Sigmoid colon (tissue), 6 donors: ENCODE measurements at regions not wholly inside any gene's neighbourhood (a gene's known extent, or its start where the extent isn't known, plus 50 kb on each side); places are given as distances from the start of the nearest gene placed in this dataset.
"Not testable (repeated sequence)": the region's sequence is repeated elsewhere in the genome, so short reads cannot be mapped to it uniquely, and the experiment has no call there.

Source experiments
- DNase-seq: peaks from one replicate; pipeline ENCODE4 v3.0.0-alpha.2; 2019
- H3K27ac ChIP-seq, 4 donors: fragments of 200-600 bp; sonication (generic); one replicate each; pipeline ENCODE4 v1.5.1; 2016 to 2019; ENCODE audit warnings: mild to moderate bottlenecking in 1 of 4
- H3K27me3 ChIP-seq, 3 donors: fragments of 200-600 bp; sonication (generic); one replicate each; pipeline ENCODE4 v1.5.1; 2019; ENCODE audit warnings: mild to moderate bottlenecking in 1 of 3
- H3K36me3 ChIP-seq, 4 donors: fragments of 200-600 bp; sonication (generic); one replicate each; pipeline ENCODE4 v1.5.1; 2016 to 2019
- H3K4me1 ChIP-seq, 4 donors: fragments of 200-600 bp; sonication (generic); one replicate each; pipeline ENCODE4 v1.5.1; 2017 to 2019
- H3K4me3 ChIP-seq, 4 donors: fragments of 200-600 bp; sonication (generic); one replicate each; pipeline ENCODE4 v1.5.1; 2017 to 2019; ENCODE audit warnings: mild to moderate bottlenecking in 2 of 4, moderate library complexity in 1 of 4
- H3K9me3 ChIP-seq, 4 donors: fragments of 200-600 bp in 3 of 4; sonication (generic) in 3 of 4; one replicate each; pipeline versions ENCODE4 v1.5.1 to v1.6.1; 2013 to 2019
- EP300 ChIP-seq, 4 donors: sonication (generic); formaldehyde crosslinking; IDR thresholded peaks; one replicate each; pipeline ENCODE4 v1.6.1; 2017; ENCODE audit warnings: antibody characterized with exemption in 4 of 4
- POLR2A ChIP-seq, 2 donors: fragments of 450-650 bp; IDR thresholded peaks; one replicate each; pipeline ENCODE4 v1.6.1; 2016; ENCODE audit warnings: antibody characterized with exemption in 2 of 2, mild to moderate bottlenecking in 2 of 2, moderate library complexity in 2 of 2
- POLR2AphosphoS5 ChIP-seq, 4 donors: sonication (generic); formaldehyde crosslinking; IDR thresholded peaks; one replicate each; pipeline ENCODE4 v1.6.1; 2017; ENCODE audit warnings: antibody characterized with exemption in 4 of 4
- WGBS, 2 donors: extraction: QIAGEN DNeasy Blood & Tissue Kit; methylation state at CpG; one replicate each; pipeline ENCODE4 v1.1.7; 2013; 5-methylcytosine and 5-hydroxymethylcytosine counted together
- intact Hi-C: fragments of 100-400 bp; cut with DNase I; formaldehyde crosslinking; loops from one replicate; pipeline ENCODE4 v1.15.1; 2023
- TF ChIP-seq, protein P1 (sequence below), 4 experiments: fragments of 450-650 bp in 3 of 4; fragments of 200-600 bp in 1 of 4; IDR thresholded peaks; one replicate each; pipeline ENCODE4 v1.5.1; 2016 to 2019; ENCODE audit warnings: antibody characterized with exemption in 4 of 4, mild to moderate bottlenecking in 3 of 4, moderate library complexity in 2 of 4
- donor health status: healthy with polysubstance abuse.
- donor health status: healthy.

DNA sequence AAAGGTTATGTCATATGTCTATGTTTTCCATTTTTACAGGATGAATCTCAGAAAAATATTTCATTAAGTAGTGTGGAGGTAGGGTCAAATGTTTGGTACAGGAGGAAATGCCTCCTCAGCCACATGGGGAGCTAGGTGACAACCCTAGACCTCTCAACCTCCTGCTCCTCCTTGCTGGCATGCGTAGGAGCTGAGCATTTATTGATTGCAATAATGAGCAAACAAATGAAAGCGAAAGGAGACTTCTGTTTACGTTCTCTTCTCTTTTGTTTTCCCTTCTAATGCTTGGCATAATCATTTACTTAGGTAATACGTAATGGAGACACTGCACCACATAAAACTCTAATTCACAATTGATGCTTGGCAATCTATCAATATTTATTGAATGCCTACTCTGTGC lies 95.1 kb upstream of the CCBE1 start:
- no peak for TF ChIP-seq POLR2AphosphoS5 (IDR thresholded peaks at IDR 0.05)
- no peak for TF ChIP-seq POLR2A (IDR thresholded peaks at IDR 0.05)
- TF ChIP-seq, protein P1, sequence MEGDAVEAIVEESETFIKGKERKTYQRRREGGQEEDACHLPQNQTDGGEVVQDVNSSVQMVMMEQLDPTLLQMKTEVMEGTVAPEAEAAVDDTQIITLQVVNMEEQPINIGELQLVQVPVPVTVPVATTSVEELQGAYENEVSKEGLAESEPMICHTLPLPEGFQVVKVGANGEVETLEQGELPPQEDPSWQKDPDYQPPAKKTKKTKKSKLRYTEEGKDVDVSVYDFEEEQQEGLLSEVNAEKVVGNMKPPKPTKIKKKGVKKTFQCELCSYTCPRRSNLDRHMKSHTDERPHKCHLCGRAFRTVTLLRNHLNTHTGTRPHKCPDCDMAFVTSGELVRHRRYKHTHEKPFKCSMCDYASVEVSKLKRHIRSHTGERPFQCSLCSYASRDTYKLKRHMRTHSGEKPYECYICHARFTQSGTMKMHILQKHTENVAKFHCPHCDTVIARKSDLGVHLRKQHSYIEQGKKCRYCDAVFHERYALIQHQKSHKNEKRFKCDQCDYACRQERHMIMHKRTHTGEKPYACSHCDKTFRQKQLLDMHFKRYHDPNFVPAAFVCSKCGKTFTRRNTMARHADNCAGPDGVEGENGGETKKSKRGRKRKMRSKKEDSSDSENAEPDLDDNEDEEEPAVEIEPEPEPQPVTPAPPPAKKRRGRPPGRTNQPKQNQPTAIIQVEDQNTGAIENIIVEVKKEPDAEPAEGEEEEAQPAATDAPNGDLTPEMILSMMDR (IDR thresholded peaks at IDR 0.05), result no peak
- TF ChIP-seq EP300 (IDR thresholded peaks at IDR 0.05), result no peak
- H3K4me3 ChIP-seq, result no peak overlapping the region
- intact Hi-C loops, result no loop called here
- no peaks in the 10 kb centered on the region for H3K9me3 ChIP-seq
- H3K27ac ChIP-seq, result no peak overlapping the region
- 18 to 62% methylated on average over 4 of the region's 4 CpGs for WGBS, 2 donors
- DNase-seq, result no peak
- no peaks in the 10 kb centered on the region for H3K27me3 ChIP-seq
- H3K36me3 ChIP-seq, result no peaks in the 10 kb centered on the region
- peaks cover 0 to 3% (median 0%) of the 10 kb centered on the region in 4 donors for H3K4me1 ChIP-seq

DNA sequence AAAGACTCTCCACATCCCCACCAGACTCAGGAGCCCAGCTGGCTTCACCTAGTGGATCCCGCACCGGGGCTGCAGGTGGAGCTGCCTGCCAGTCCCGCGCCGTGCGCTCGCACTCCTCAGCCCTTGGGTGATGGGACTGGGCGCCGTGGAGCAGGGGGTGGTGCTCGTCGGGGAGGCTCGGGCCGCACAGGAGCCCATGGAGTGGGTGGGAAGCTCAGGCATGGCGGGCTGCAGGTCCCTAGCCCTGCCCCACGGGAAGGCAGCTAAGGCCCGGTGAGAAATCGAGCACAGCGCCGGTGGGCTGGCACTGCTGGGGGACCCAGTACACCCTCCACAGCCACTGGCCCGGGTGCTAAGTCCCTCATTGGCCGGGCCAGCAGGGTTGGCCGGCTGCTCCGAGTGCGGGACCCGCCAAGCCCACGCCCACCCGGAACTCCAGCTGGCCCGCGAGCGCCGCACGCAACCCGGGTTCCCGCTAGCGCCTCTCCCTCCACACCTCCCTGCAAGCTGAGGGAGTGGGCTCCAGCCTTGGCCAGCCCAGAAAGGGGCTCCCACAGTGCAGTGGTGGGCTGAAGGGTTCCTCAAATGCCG lies 93.2 kb upstream of the CCBE1 start:
- intact Hi-C loops, result not testable (repeated sequence)
- 96 to 97% methylated on average over 36 of the region's 36 CpGs for WGBS, 2 donors

DNA sequence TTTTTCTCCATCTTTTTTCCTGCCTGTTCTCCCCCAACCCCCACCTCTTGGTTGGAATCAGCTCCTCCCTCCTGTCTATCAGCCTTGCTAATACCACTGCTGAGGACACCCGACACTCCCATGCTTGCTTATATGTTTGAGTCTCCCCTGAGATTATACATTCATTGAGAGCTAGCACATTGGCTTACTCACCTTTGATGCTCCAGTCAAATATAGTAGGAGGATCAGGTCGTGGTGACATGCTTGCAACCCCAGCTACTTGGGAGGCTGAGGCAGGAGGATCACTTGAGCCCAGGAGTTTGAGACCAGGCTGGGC lies 91.5 kb upstream of the CCBE1 start:
- no peaks in the 10 kb centered on the region for H3K27me3 ChIP-seq
- no peak overlapping the region for H3K27ac ChIP-seq
- H3K4me3 ChIP-seq, result no peak overlapping the region
- 60 to 80% methylated on average over 2 of the region's 2 CpGs for WGBS, 2 donors
- intact Hi-C loops, result no loop called here
- peaks cover 0 to 3% (median 0%) of the 10 kb centered on the region in 4 donors for H3K4me1 ChIP-seq
- H3K9me3 ChIP-seq, result no peaks in the 10 kb centered on the region
- no peaks in the 10 kb centered on the region for H3K36me3 ChIP-seq
- no peak for TF ChIP-seq POLR2A (IDR thresholded peaks at IDR 0.05)
- no peak for TF ChIP-seq EP300 (IDR thresholded peaks at IDR 0.05)
- no peak for TF ChIP-seq POLR2AphosphoS5 (IDR thresholded peaks at IDR 0.05)
- TF ChIP-seq, protein P1 (IDR thresholded peaks at IDR 0.05), result no peak
- DNase-seq, result no peak

More for the DNA sequence above, 93.2 kb upstream of the CCBE1 start:
- H3K9me3 ChIP-seq, H3K4me1 ChIP-seq, H3K27ac ChIP-seq, DNase-seq, H3K4me3 ChIP-seq, H3K27me3 ChIP-seq, H3K36me3 ChIP-seq: not testable (repeated sequence)

DNA sequence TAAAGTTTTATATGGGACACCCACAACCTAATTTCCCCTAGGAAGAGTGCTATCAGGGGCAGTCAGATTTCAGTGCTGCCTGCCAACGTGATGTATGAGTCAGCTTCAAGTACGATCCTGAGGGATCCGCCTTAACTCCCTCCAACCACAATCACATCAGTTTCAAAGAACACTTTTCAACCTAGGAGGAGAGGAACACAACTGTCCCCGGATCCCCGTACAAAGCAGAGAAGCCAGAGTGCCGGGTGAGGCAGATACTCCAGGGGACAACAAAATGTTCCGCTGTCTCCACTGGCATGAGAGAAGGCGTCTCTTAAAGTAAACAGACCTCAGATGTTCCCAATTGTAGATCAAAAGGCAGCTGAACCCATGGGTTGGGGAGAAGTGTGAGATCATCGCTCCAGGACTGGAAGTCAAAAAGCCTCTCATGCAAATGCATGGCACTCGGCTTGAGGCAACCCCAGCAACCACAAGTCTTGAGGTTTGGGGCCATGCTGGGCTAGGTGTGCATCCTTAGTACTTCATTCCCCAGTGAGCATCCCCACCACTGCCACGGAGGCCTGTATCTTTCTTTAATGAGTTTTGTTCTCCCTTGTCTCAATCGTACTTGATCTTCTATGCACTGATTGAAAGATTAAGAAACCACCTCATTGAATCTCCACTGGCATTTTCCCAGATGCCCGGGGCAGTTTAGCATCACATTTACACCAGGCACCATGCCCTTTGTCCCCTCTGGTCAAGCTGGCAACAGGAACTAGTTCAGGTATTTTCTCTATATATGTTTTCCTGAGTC lies 91.0 kb upstream of the CCBE1 start:
- intact Hi-C loops, result no loop called here
- H3K36me3 ChIP-seq, result no peaks in the 10 kb centered on the region
- TF ChIP-seq EP300 (IDR thresholded peaks at IDR 0.05) (no peak), POLR2A (IDR thresholded peaks at IDR 0.05) (no peak), POLR2AphosphoS5 (IDR thresholded peaks at IDR 0.05) (no peak)
- TF ChIP-seq, protein P1 (IDR thresholded peaks at IDR 0.05), result no peak
- no peaks in the 10 kb centered on the region for H3K9me3 ChIP-seq
- no peaks in the 10 kb centered on the region for H3K27me3 ChIP-seq
- H3K4me3 ChIP-seq, result no peak overlapping the region
- H3K4me1 ChIP-seq, result peaks cover 0 to 3% (median 0%) of the 10 kb centered on the region in 4 donors
- 49 to 62% methylated on average over 13 of the region's 13 CpGs for WGBS, 2 donors
- H3K27ac ChIP-seq, result no peak overlapping the region
- DNase-seq, result no peak

DNA sequence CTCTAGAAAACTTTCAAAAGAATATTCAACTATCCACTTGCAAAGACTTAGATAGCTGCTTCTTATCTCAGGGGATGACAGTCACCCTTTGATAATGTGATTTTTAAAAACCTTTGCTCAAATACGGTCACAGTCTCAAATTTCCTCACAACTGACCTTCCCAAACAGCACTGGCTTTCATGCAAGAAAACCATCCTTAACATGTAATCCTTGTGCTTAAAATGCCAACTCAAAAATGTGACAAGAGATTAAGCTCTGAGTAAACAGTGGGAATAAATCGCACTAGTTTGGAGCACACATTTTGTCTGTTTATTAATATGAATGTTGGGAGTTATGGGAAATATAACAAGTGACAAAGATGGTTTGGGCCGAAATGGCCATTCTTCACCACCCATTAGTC lies 87.5 kb upstream of the CCBE1 start:
- no peaks in the 10 kb centered on the region for H3K9me3 ChIP-seq
- no peak overlapping the region for H3K4me3 ChIP-seq
- no peaks in the 10 kb centered on the region for H3K27me3 ChIP-seq
- TF ChIP-seq POLR2AphosphoS5 (IDR thresholded peaks at IDR 0.05) (no peak), POLR2A (IDR thresholded peaks at IDR 0.05) (no peak), EP300 (IDR thresholded peaks at IDR 0.05) (no peak)
- TF ChIP-seq, protein P1 (IDR thresholded peaks at IDR 0.05), result no peak
- WGBS, 2 donors, result 69 to 77% methylated on average over 3 of the region's 3 CpGs
- peaks cover 0 to 3% (median 0%) of the 10 kb centered on the region in 4 donors for H3K4me1 ChIP-seq
- no peak for DNase-seq
- intact Hi-C loops, result no loop called here
- no peaks in the 10 kb centered on the region for H3K36me3 ChIP-seq
- H3K27ac ChIP-seq, result no peak overlapping the region
